ENCODE measurements at regions not wholly inside any gene's neighbourhood (a gene's known extent, or its start where the extent isn't known, plus 50 kb on each side); places are given as distances from the start of the nearest gene placed in this dataset.
"Not testable (repeated sequence)": the region's sequence is repeated elsewhere in the genome, so short reads cannot be mapped to it uniquely, and the experiment has no call there.

GRCh38 chr11:49789787-49790186, 162.4 kb upstream of the OR4C13 start:
- H3K36me3 ChIP-seq (replicated peaks in 1 of 2; ENCODE audit: control insufficient read depth in 2 of 2, insufficient read depth in 2 of 2, low read length in 2 of 2); H2BK120ac ChIP-seq (ENCODE audit: low read depth, low read length); H2BK12ac ChIP-seq (ENCODE audit: low read length); H3K4ac ChIP-seq (ENCODE audit: low read length); H3K9ac ChIP-seq (ENCODE audit: low read depth, low read length, poor library complexity); H4K91ac ChIP-seq (ENCODE audit: low read depth, low read length, poor library complexity); H4K8ac ChIP-seq (ENCODE audit: low read depth, low read length); H3K9me3 ChIP-seq (replicated peaks in 1 of 2; ENCODE audit: control insufficient read depth in 2 of 2, insufficient read depth in 1 of 2, low read depth in 1 of 2, low read length in 2 of 2); H3K4me1 ChIP-seq (ENCODE audit: control insufficient read depth in 2 of 2, insufficient read depth in 1 of 2, low read depth in 1 of 2, low read length in 2 of 2); H3K27me3 ChIP-seq (ENCODE audit: control insufficient read depth in 3 of 3, insufficient read depth in 3 of 3, low read depth in 1 of 3, low read length in 3 of 3); DNase-seq (ENCODE audit: low spot score); H3K14ac ChIP-seq (ENCODE audit: low read length); H2BK15ac ChIP-seq (ENCODE audit: low read length); H2AK5ac ChIP-seq (ENCODE audit: low read depth, low read length); H3K27ac ChIP-seq (replicated peaks; ENCODE audit: low read length); H3K79me1 ChIP-seq (ENCODE audit: low read depth, low read length); H3K4me2 ChIP-seq (ENCODE audit: insufficient read depth, low read length, poor library complexity, severe bottlenecking); H2BK5ac ChIP-seq (ENCODE audit: low read length); H3K4me3 ChIP-seq (ENCODE audit: low read length in 2 of 2); H3K18ac ChIP-seq (ENCODE audit: low read length); H2AFZ ChIP-seq (ENCODE audit: low read length); H3K23ac ChIP-seq (ENCODE audit: low read depth, low read length, poor library complexity): not testable (repeated sequence)
- no CpG with 5 or more reads among the region's 2 CpGs for WGBS, 2 donors (ENCODE audit: extremely low coverage in 2 of 2, insufficient read length in 2 of 2, insufficient replicate concordance in 1 of 2)

DNA sequence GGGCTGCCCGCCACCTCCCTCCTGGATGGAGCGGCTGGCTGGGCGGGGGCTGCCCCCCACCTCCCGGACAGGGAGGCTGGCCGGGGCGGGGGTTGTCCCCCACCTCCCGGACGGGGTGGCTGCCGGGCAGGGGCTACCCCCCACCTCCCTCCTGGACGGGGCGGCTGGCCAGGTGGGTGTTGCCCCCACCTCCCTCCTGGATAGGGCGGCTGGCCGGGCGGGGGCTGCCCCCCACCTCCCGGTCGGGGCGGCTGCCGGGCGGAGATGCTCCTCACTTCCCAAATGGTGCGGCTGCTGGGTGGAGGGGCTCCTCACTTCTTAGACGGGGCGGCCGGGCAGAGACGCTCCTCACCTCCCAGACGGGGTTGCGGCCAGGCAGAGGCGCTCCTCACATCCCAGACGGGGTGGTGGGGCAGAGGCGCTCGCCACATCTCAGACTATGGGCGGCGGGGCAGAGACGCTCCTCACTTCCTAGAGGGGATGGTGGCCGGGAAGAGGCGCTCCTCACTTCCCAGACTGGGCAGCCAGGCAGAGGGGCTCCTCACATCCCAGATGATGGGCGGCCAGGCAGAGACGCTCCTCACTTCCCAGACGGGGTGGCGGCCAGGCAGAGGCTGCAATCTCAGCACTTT, 153.9 kb upstream of the OR4C13 start:
- not testable (repeated sequence) for H4K8ac ChIP-seq (ENCODE audit: low read depth, low read length); H2BK120ac ChIP-seq (ENCODE audit: low read depth, low read length); DNase-seq (ENCODE audit: low spot score); H3K4me3 ChIP-seq (ENCODE audit: low read length in 2 of 2); H3K36me3 ChIP-seq (replicated peaks in 1 of 2; ENCODE audit: control insufficient read depth in 2 of 2, insufficient read depth in 2 of 2, low read length in 2 of 2); H3K9me3 ChIP-seq (replicated peaks in 1 of 2; ENCODE audit: control insufficient read depth in 2 of 2, insufficient read depth in 1 of 2, low read depth in 1 of 2, low read length in 2 of 2); H3K23ac ChIP-seq (ENCODE audit: low read depth, low read length, poor library complexity); H2BK5ac ChIP-seq (ENCODE audit: low read length); H3K18ac ChIP-seq (ENCODE audit: low read length); H2AFZ ChIP-seq (ENCODE audit: low read length); H3K27me3 ChIP-seq (ENCODE audit: control insufficient read depth in 3 of 3, insufficient read depth in 3 of 3, low read depth in 1 of 3, low read length in 3 of 3); H3K27ac ChIP-seq (replicated peaks; ENCODE audit: low read length); H3K4ac ChIP-seq (ENCODE audit: low read length); H3K79me1 ChIP-seq (ENCODE audit: low read depth, low read length); H2BK15ac ChIP-seq (ENCODE audit: low read length); H3K4me1 ChIP-seq (ENCODE audit: control insufficient read depth in 2 of 2, insufficient read depth in 1 of 2, low read depth in 1 of 2, low read length in 2 of 2); H2BK12ac ChIP-seq (ENCODE audit: low read length); H3K14ac ChIP-seq (ENCODE audit: low read length); H2AK5ac ChIP-seq (ENCODE audit: low read depth, low read length); H3K9ac ChIP-seq (ENCODE audit: low read depth, low read length, poor library complexity); H3K4me2 ChIP-seq (ENCODE audit: insufficient read depth, low read length, poor library complexity, severe bottlenecking); H4K91ac ChIP-seq (ENCODE audit: low read depth, low read length, poor library complexity)
- WGBS, 2 donors (ENCODE audit: extremely low coverage in 2 of 2, insufficient read length in 2 of 2, insufficient replicate concordance in 1 of 2) = no CpG with 5 or more reads among the region's 39 CpGs

DNA sequence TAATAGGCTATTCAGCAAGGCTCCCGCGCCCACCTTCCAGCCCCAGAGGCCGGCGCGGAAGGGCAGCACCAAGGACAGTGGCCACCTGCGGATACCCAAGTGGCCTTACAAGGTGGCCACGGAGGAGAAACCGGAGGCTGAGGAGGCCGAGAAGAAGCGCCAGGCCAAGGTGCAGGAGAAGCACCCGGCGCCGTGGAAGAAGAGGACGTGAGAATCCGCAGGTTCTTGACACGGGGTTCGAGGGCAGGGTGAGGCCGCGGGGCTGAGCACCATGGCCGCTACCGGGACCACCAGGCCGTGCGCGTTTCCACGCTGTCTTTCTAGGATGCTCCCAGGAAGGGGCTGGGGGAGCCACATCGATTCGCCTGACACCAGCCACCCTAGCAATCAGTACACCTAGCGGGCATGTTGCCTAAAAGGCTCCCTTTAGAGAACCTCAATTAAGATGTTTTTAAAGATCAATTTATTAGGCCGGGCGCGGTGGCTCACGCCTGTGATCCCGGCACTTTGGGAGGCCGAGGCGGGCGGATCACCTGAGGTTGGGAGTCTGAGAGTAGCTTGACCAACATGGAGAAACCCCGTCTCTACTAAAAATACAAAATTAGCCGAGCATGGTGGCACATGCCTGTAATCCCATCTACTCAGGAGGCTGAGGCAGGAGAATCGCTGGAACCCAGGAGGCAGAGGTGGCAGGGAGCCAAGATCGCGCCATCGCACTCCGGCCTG, 134.3 kb upstream of the OR4C13 start:
- H3K4me1 ChIP-seq (ENCODE audit: control insufficient read depth in 2 of 2, insufficient read depth in 1 of 2, low read depth in 1 of 2, low read length in 2 of 2); H2AFZ ChIP-seq (ENCODE audit: low read length); H3K4ac ChIP-seq (ENCODE audit: low read length); H3K27me3 ChIP-seq (ENCODE audit: control insufficient read depth in 3 of 3, insufficient read depth in 3 of 3, low read depth in 1 of 3, low read length in 3 of 3); H4K91ac ChIP-seq (ENCODE audit: low read depth, low read length, poor library complexity); H2BK12ac ChIP-seq (ENCODE audit: low read length); H3K4me2 ChIP-seq (ENCODE audit: insufficient read depth, low read length, poor library complexity, severe bottlenecking); H2AK5ac ChIP-seq (ENCODE audit: low read depth, low read length); H3K27ac ChIP-seq (replicated peaks; ENCODE audit: low read length); H3K18ac ChIP-seq (ENCODE audit: low read length); H3K4me3 ChIP-seq (ENCODE audit: low read length in 2 of 2); H4K8ac ChIP-seq (ENCODE audit: low read depth, low read length); H3K36me3 ChIP-seq (replicated peaks in 1 of 2; ENCODE audit: control insufficient read depth in 2 of 2, insufficient read depth in 2 of 2, low read length in 2 of 2); H2BK15ac ChIP-seq (ENCODE audit: low read length); H3K23ac ChIP-seq (ENCODE audit: low read depth, low read length, poor library complexity); DNase-seq (ENCODE audit: low spot score); H3K14ac ChIP-seq (ENCODE audit: low read length); H3K9ac ChIP-seq (ENCODE audit: low read depth, low read length, poor library complexity); H3K79me1 ChIP-seq (ENCODE audit: low read depth, low read length); H3K9me3 ChIP-seq (replicated peaks in 1 of 2; ENCODE audit: control insufficient read depth in 2 of 2, insufficient read depth in 1 of 2, low read depth in 1 of 2, low read length in 2 of 2); H2BK5ac ChIP-seq (ENCODE audit: low read length); H2BK120ac ChIP-seq (ENCODE audit: low read depth, low read length): not testable (repeated sequence)
- no CpG with 5 or more reads among the region's 43 CpGs for WGBS, 2 donors (ENCODE audit: extremely low coverage in 2 of 2, insufficient read length in 2 of 2, insufficient replicate concordance in 1 of 2)

DNA sequence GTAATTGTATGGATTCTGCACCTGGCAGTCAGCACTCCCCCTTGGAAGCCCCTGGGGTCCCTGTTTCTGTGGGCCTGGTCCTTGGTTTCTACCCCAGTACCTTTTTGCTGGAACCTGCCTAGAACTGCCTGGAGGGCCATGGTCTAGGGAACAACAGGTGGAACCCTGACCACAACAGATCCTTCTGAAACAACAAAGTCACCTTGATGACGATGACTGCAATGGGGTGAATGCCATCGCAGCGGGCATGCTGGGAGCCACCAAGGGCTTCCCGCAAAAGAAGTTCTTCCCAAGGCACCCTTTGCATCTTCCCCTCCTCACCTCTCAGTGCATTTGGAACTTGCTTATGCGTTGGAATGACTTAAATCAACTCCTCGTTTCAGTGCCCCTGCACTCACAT, 129.0 kb upstream of the OR4C13 start:
- H3K9me3 ChIP-seq (replicated peaks in 1 of 2; ENCODE audit: control insufficient read depth in 2 of 2, insufficient read depth in 1 of 2, low read depth in 1 of 2, low read length in 2 of 2); H3K36me3 ChIP-seq (replicated peaks in 1 of 2; ENCODE audit: control insufficient read depth in 2 of 2, insufficient read depth in 2 of 2, low read length in 2 of 2); H3K4ac ChIP-seq (ENCODE audit: low read length); H3K9ac ChIP-seq (ENCODE audit: low read depth, low read length, poor library complexity); H3K79me1 ChIP-seq (ENCODE audit: low read depth, low read length); H3K4me2 ChIP-seq (ENCODE audit: insufficient read depth, low read length, poor library complexity, severe bottlenecking); H4K91ac ChIP-seq (ENCODE audit: low read depth, low read length, poor library complexity); H2BK15ac ChIP-seq (ENCODE audit: low read length); H3K27me3 ChIP-seq (ENCODE audit: control insufficient read depth in 3 of 3, insufficient read depth in 3 of 3, low read depth in 1 of 3, low read length in 3 of 3); H3K18ac ChIP-seq (ENCODE audit: low read length); H3K14ac ChIP-seq (ENCODE audit: low read length); H3K4me3 ChIP-seq (ENCODE audit: low read length in 2 of 2); H2BK120ac ChIP-seq (ENCODE audit: low read depth, low read length); H3K4me1 ChIP-seq (ENCODE audit: control insufficient read depth in 2 of 2, insufficient read depth in 1 of 2, low read depth in 1 of 2, low read length in 2 of 2); DNase-seq (ENCODE audit: low spot score); H2AK5ac ChIP-seq (ENCODE audit: low read depth, low read length); H3K27ac ChIP-seq (replicated peaks; ENCODE audit: low read length); H2AFZ ChIP-seq (ENCODE audit: low read length); H4K8ac ChIP-seq (ENCODE audit: low read depth, low read length); H2BK5ac ChIP-seq (ENCODE audit: low read length); H3K23ac ChIP-seq (ENCODE audit: low read depth, low read length, poor library complexity); H2BK12ac ChIP-seq (ENCODE audit: low read length): not testable (repeated sequence)
- no CpG with 5 or more reads among the region's 6 CpGs for WGBS, 2 donors (ENCODE audit: extremely low coverage in 2 of 2, insufficient read length in 2 of 2, insufficient replicate concordance in 1 of 2)

Data from neuronal stem cell (in vitro differentiated cells).